Breast epithelium (tissue), 4 donors: ENCODE measurements at regions not wholly inside any gene's neighbourhood (a gene's known extent, or its start where the extent isn't known, plus 50 kb on each side); places are given as distances from the start of the nearest gene placed in this dataset.

ENCODE experiments used
- DNase-seq, 2 donors: peaks; one replicate each; pipeline ENCODE4 v3.0.0-alpha.2; 2019; ENCODE audit warnings: low spot score in 2 of 2
- H3K27ac ChIP-seq, 2 donors: fragments of 200-600 bp; sonication (generic) in 1 of 2; one replicate each; pipeline ENCODE4 v1.5.1; 2016 to 2019; ENCODE audit warnings: mild to moderate bottlenecking in 1 of 2
- H3K27me3 ChIP-seq, 2 donors: fragments of 200-600 bp; sonication (generic) in 1 of 2; one replicate each; pipeline versions ENCODE4 v1.5.1 to v1.6.0; 2017 to 2019; ENCODE audit warnings: control low read depth in 1 of 2, mild to moderate bottlenecking in 1 of 2
- H3K36me3 ChIP-seq: fragments of 200-600 bp; one replicate; pipeline ENCODE4 v1.5.1; 2019
- H3K4me1 ChIP-seq, 2 donors: fragments of 200-600 bp; sonication (generic); one replicate each; pipeline ENCODE4 v1.5.1; 2016 to 2019; ENCODE audit warnings: control low read depth in 1 of 2
- H3K4me3 ChIP-seq, 3 donors: fragments of 200-600 bp; sonication (generic); 1 replicate in 2 of 3; 2 replicates in 1 of 3; pipeline ENCODE4 v1.5.1; 2016 to 2019; ENCODE audit warnings: mild to moderate bottlenecking in 3 of 3, moderate library complexity in 2 of 3
- H3K9me3 ChIP-seq, 2 donors: fragments of 200-600 bp; sonication (generic) in 1 of 2; one replicate each; pipeline ENCODE4 v1.5.1; 2016 to 2019; ENCODE audit warnings: control low read depth in 1 of 2
- POLR2A ChIP-seq: fragments of 450-650 bp; IDR thresholded peaks from one replicate; pipeline ENCODE4 v1.6.1; 2016; ENCODE audit warnings: antibody characterized with exemption, mild to moderate bottlenecking, moderate library complexity
- POLR2AphosphoS5 ChIP-seq, 3 donors: sonication (generic); formaldehyde crosslinking; IDR thresholded peaks; one replicate each; pipeline ENCODE4 v1.6.1; 2017; ENCODE audit warnings: antibody characterized with exemption in 3 of 3
- intact Hi-C: fragments of 100-400 bp; cut with DNase I; formaldehyde crosslinking; loops from one replicate; pipeline ENCODE4 v1.15.1; 2023; ENCODE audit warnings: low total_unique reads
- TF ChIP-seq, protein P1 (sequence below), 3 donors: fragments of 450-650 bp; IDR thresholded peaks; one replicate each; pipeline ENCODE4 v1.5.1; 2016 to 2017; ENCODE audit warnings: antibody characterized with exemption in 3 of 3, mild to moderate bottlenecking in 3 of 3, moderate library complexity in 3 of 3

DNA sequence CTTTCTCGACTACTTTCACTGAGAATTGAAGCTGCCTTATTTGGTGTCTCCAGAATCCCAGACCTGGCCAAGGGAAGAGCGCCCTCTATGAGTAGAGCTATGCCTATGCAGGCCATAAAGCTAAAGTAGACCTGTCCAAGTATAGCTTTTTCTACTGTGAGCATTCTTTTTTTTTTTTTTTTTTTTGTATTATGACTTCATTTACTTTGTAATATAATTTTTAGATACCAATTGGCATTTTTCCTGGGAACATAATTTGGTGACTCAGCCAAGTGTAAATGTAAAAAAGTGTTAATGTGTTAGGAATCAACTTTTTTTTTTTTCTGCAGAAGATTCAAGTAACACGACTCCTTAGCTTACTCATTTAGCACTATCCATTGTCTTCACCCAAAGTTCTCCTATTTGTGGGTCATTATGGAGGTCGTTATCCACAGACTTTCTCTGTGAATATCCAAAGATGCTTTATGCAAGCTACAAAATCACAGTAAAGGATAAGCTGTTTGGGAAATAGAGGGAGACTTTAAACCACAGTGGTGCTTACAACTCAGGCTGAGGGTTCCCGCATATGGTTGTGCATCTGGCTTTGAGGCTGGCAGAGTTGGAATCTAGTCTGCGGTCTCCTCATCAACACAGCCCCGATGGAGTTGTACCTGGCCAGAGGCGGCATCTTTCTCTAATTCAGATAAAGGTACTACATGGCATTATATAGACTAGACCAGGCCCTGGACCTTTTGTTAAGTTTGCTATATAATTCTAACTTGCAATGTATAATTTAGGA, 1040.2 kb upstream of the SORCS1 start:
- TF ChIP-seq POLR2AphosphoS5 (IDR thresholded peaks at IDR 0.05), result no peak
- Histone ChIP-seq H3K4me3 (no peak overlapping the region), H3K27ac (no peak overlapping the region), H3K9me3 (no peaks in the 10 kb centered on the region), H3K4me1 (no peaks in the 10 kb centered on the region), H3K27me3 (no peaks in the 10 kb centered on the region), H3K36me3 (no peaks in the 10 kb centered on the region)
- intact Hi-C loops, result loop anchor here (5.0 kb wide), 2 partner anchors 438 to 823 kb away; no protein-coding TSS in a partner anchor
- DNase-seq, result no peak

GRCh38 chr10:108203905-108204527, 1039.5 kb upstream of the SORCS1 start:
- Histone ChIP-seq H3K27ac (no peak overlapping the region), H3K4me1 (no peaks in the 10 kb centered on the region), H3K36me3 (no peaks in the 10 kb centered on the region), H3K4me3 (no peak overlapping the region), H3K9me3 (no peaks in the 10 kb centered on the region), H3K27me3 (no peaks in the 10 kb centered on the region)
- intact Hi-C loops, result loop anchor here (5.0 kb wide), 1 partner anchor 438 kb away; no protein-coding TSS in a partner anchor
- TF ChIP-seq, protein P1, sequence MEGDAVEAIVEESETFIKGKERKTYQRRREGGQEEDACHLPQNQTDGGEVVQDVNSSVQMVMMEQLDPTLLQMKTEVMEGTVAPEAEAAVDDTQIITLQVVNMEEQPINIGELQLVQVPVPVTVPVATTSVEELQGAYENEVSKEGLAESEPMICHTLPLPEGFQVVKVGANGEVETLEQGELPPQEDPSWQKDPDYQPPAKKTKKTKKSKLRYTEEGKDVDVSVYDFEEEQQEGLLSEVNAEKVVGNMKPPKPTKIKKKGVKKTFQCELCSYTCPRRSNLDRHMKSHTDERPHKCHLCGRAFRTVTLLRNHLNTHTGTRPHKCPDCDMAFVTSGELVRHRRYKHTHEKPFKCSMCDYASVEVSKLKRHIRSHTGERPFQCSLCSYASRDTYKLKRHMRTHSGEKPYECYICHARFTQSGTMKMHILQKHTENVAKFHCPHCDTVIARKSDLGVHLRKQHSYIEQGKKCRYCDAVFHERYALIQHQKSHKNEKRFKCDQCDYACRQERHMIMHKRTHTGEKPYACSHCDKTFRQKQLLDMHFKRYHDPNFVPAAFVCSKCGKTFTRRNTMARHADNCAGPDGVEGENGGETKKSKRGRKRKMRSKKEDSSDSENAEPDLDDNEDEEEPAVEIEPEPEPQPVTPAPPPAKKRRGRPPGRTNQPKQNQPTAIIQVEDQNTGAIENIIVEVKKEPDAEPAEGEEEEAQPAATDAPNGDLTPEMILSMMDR (IDR thresholded peaks at IDR 0.05), result no peak
- TF ChIP-seq POLR2A (no peak), POLR2AphosphoS5 (IDR thresholded peaks at IDR 0.05) (no peak)
- DNase-seq, result no peak

DNA sequence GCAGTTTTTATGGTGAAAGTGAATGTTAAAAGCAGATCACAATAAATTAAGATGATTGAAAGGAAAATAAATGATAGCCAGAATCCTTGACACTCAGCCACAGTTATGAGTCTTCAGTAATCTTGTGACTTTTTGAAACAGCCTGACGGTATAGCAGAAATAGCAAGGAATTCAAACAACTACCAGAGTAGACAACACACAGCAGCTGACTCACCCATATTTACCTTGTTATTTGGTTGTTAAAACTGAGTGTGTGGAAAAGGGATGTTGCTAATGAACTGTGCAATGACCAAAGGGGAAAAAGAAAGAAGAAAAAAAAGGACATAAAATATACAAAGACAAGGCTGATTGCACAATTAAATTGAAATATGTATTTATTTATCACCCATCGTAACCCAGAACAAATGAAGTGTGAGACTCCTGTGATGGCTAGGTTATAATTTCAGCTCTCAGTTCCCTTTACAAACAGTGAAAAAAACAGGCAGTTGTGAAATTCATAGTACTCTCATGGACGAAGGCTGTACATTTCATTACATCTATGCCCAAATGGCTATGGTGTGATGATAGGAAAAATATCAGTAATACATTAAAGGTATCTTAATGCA, 1023.0 kb upstream of the SORCS1 start:
- Histone ChIP-seq H3K9me3 (peaks cover 0 to 3% of the 10 kb centered on the region in 2 donors), H3K4me3 (no peak overlapping the region), H3K27me3 (no peaks in the 10 kb centered on the region), H3K27ac (no peak overlapping the region), H3K4me1 (no peaks in the 10 kb centered on the region), H3K36me3 (no peaks in the 10 kb centered on the region)
- intact Hi-C loops, result no loop called here
- TF ChIP-seq, protein P1 (IDR thresholded peaks at IDR 0.05), result no peak
- TF ChIP-seq POLR2A, result no peak
- no peak for DNase-seq

- Histone ChIP-seq H3K36me3 (no peaks in the 10 kb centered on the region), H3K27me3 (no peaks in the 10 kb centered on the region), H3K9me3 (no peaks in the 10 kb centered on the region), H3K4me1 (no peaks in the 10 kb centered on the region), H3K27ac (no peak overlapping the region), H3K4me3 (no peak overlapping the region)
- TF ChIP-seq POLR2AphosphoS5 (IDR thresholded peaks at IDR 0.05) (no peak), POLR2A (no peak)
- TF ChIP-seq, protein P1 (IDR thresholded peaks at IDR 0.05), result no peak
- intact Hi-C loops, result no loop called here
- DNase-seq, result no peak
These were observed 1019.6 kb upstream of the SORCS1 start for GRCh38 chr10:108184114-108184513.

GRCh38 chr10:108180878-108181277, 1016.4 kb upstream of the SORCS1 start:
- Histone ChIP-seq H3K36me3 (no peaks in the 10 kb centered on the region), H3K9me3 (no peaks in the 10 kb centered on the region), H3K4me3 (no peak overlapping the region), H3K4me1 (no peaks in the 10 kb centered on the region), H3K27ac (no peak overlapping the region), H3K27me3 (no peaks in the 10 kb centered on the region)
- intact Hi-C loops, result no loop called here
- TF ChIP-seq POLR2AphosphoS5 (IDR thresholded peaks at IDR 0.05) (no peak), POLR2A (no peak)
- TF ChIP-seq, protein P1 (IDR thresholded peaks at IDR 0.05), result no peak
- DNase-seq, result no peak
